ENCODE measurements at regions not wholly inside any gene's neighbourhood (a gene's known extent, or its start where the extent isn't known, plus 50 kb on each side); places are given as distances from the start of the nearest gene placed in this dataset.

GRCh38 chr5:142461028-142461590 is 136.3 kb upstream of the SPRY4 start:
- TF ChIP-seq CTCF (IDR thresholded peaks at IDR 0.05; ENCODE audit: unreplicated experiment): no peak
- DNase-seq (ENCODE audit: unreplicated experiment): no peak
- no peaks in the 10 kb centered on the region for H3K9me3 Mint-ChIP-seq (ENCODE audit: unreplicated experiment)
- H3K4me1 Mint-ChIP-seq (ENCODE audit: insufficient read depth, unreplicated experiment): peaks cover 4% of the 10 kb centered on the region
- H3K27ac Mint-ChIP-seq (ENCODE audit: low read depth, unreplicated experiment): no peak overlapping the region
- H3K4me3 Mint-ChIP-seq (ENCODE audit: unreplicated experiment): no peak overlapping the region
- H3K27me3 Mint-ChIP-seq (ENCODE audit: insufficient read depth, unreplicated experiment): no peaks in the 10 kb centered on the region
- ChIA-PET POLR2A (no interaction called here), CTCF (interaction anchor here (0.6 kb wide), 1 partner anchor 105 kb away, joined by 3 read pairs; no protein-coding TSS in a partner anchor)
- intact Hi-C loops (cut with micrococcal nuclease): no loop called here
- H3K36me3 Mint-ChIP-seq (ENCODE audit: insufficient read depth, unreplicated experiment): no peaks in the 10 kb centered on the region
- BruUV-seq (replicated peaks): no TSS peak

GRCh38 chr5:142459209-142459608 is 134.4 kb upstream of the SPRY4 start:
- ChIA-PET CTCF (interaction anchor here (0.5 to 0.7 kb wide), 2 partner anchors 82 to 647 kb away, joined by 3 to 4 read pairs; no protein-coding TSS in a partner anchor), POLR2A (no interaction called here)
- peaks cover 7% of the 10 kb centered on the region for H3K9me3 Mint-ChIP-seq (ENCODE audit: unreplicated experiment)
- no TSS peak for BruUV-seq (replicated peaks)
- no peak for TF ChIP-seq CTCF (IDR thresholded peaks at IDR 0.05; ENCODE audit: unreplicated experiment)
- intact Hi-C loops (cut with micrococcal nuclease): no loop called here
- DNase-seq (ENCODE audit: unreplicated experiment): no peak
- H3K27me3 Mint-ChIP-seq (ENCODE audit: insufficient read depth, unreplicated experiment): no peaks in the 10 kb centered on the region
- H3K4me1 Mint-ChIP-seq (ENCODE audit: insufficient read depth, unreplicated experiment): no peaks in the 10 kb centered on the region
- H3K36me3 Mint-ChIP-seq (ENCODE audit: insufficient read depth, unreplicated experiment): no peaks in the 10 kb centered on the region
- H3K4me3 Mint-ChIP-seq (ENCODE audit: unreplicated experiment): no peak overlapping the region
- H3K27ac Mint-ChIP-seq (ENCODE audit: low read depth, unreplicated experiment): no peak overlapping the region

GRCh38 chr5:142455856-142456255 is 131.0 kb upstream of the SPRY4 start:
- Mint-ChIP-seq H3K36me3 (ENCODE audit: insufficient read depth, unreplicated experiment) (no peaks in the 10 kb centered on the region), H3K4me1 (ENCODE audit: insufficient read depth, unreplicated experiment) (no peaks in the 10 kb centered on the region), H3K27me3 (ENCODE audit: insufficient read depth, unreplicated experiment) (no peaks in the 10 kb centered on the region), H3K4me3 (ENCODE audit: unreplicated experiment) (no peak overlapping the region), H3K27ac (ENCODE audit: low read depth, unreplicated experiment) (no peak overlapping the region), H3K9me3 (ENCODE audit: unreplicated experiment) (peaks cover 12% of the 10 kb centered on the region)
- no TSS peak for BruUV-seq (replicated peaks)
- CTCF ChIA-PET: interaction anchor here (0.6 to 0.9 kb wide), 4 partner anchors 93 to 624 kb away, joined by 3 read pairs; no protein-coding TSS in a partner anchor
- TF ChIP-seq CTCF (IDR thresholded peaks at IDR 0.05; ENCODE audit: unreplicated experiment): no peak
- DNase-seq (ENCODE audit: unreplicated experiment): no peak
- POLR2A ChIA-PET: no interaction called here
- intact Hi-C loops (cut with micrococcal nuclease): no loop called here

DNA sequence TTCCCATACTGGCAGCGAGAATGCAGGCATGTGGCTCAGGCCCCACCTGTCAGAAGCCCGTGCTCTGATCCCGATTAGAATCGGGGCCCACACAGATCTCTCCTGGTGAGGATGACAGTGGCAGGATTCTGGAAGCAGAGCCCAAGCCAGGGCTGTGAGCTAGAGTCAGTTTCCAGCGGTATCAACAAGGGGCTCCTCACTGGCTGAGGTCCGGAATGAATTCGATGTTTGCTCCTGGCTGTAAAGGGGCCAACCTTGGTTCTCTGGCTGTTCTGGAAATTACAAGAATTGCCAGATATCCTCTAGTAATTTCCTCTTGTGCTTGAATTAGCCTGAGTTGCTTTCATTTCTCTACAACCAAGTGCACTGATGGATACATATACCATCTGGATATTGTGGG is 129.1 kb upstream of the SPRY4 start:
- Mint-ChIP-seq H3K4me3 (ENCODE audit: unreplicated experiment) (no peak overlapping the region), H3K27ac (ENCODE audit: low read depth, unreplicated experiment) (no peak overlapping the region), H3K9me3 (ENCODE audit: unreplicated experiment) (peaks cover 29% of the 10 kb centered on the region), H3K27me3 (ENCODE audit: insufficient read depth, unreplicated experiment) (no peaks in the 10 kb centered on the region), H3K36me3 (ENCODE audit: insufficient read depth, unreplicated experiment) (no peaks in the 10 kb centered on the region), H3K4me1 (ENCODE audit: insufficient read depth, unreplicated experiment) (no peaks in the 10 kb centered on the region)
- DNase-seq (ENCODE audit: unreplicated experiment): no peak
- POLR2A ChIA-PET: no interaction called here
- TF ChIP-seq CTCF (IDR thresholded peaks at IDR 0.05; ENCODE audit: unreplicated experiment): no peak
- intact Hi-C loops (cut with micrococcal nuclease): no loop called here
- CTCF ChIA-PET: interaction anchor here (0.7 kb wide), 1 partner anchor 25 kb away, joined by 3 read pairs; no protein-coding TSS in a partner anchor
- no TSS peak for BruUV-seq (replicated peaks)
